Body of pancreas (tissue), 4 donors: ENCODE measurements at regions not wholly inside any gene's neighbourhood (a gene's known extent, or its start where the extent isn't known, plus 50 kb on each side); places are given as distances from the start of the nearest gene placed in this dataset.

ENCODE experiments used
- CTCF ChIP-seq, 7 experiments: fragments of 450-650 bp in 4 of 7; fragments of 200-600 bp in 3 of 7; sonication (generic) in 3 of 7; IDR thresholded peaks; one replicate each; pipeline ENCODE4 v1.5.1; 2016 to 2019; ENCODE audit warnings: antibody characterized with exemption in 7 of 7
- POLR2A ChIP-seq, 3 donors: fragments of 450-650 bp; IDR thresholded peaks; one replicate each; pipeline ENCODE4 v1.6.1; 2016; ENCODE audit warnings: antibody characterized with exemption in 3 of 3, mild to moderate bottlenecking in 2 of 3

- TF ChIP-seq CTCF (IDR thresholded peaks at IDR 0.05) (no peak), POLR2A (IDR thresholded peaks at IDR 0.05) (no peak)
Measured at GRCh38 chr2:126952216-126952615, 53.5 kb downstream of the TEX51 start.
